ENCODE measurements at regions not wholly inside any gene's neighbourhood (a gene's known extent, or its start where the extent isn't known, plus 50 kb on each side); places are given as distances from the start of the nearest gene placed in this dataset.

GRCh38 chr1:229148041-229148671 is 122.8 kb upstream of the RAB4A start (continued):
- TF ChIP-seq E2F5 (CRISPR knock-in tag; conservative IDR thresholded peaks at IDR 0.05), result no peak
- TF ChIP-seq DR1 (CRISPR knock-in tag; IDR thresholded peaks at IDR 0.05), result peak; percentile 55; the same call in 1 of the 2 replicates
- TF ChIP-seq LCORL (IDR thresholded peaks at IDR 0.05), result no peak
- peak; percentile 91 for TF ChIP-seq LCORL (CRISPR knock-in tag; IDR thresholded peaks at IDR 0.05)
- no peak for TF ChIP-seq ZNF281 (CRISPR knock-in tag; IDR thresholded peaks at IDR 0.05; ENCODE audit: borderline replicate concordance)
- TF ChIP-seq ARID3A (IDR thresholded peaks at IDR 0.05; ENCODE audit: low read depth, low read length), result no peak
- TF ChIP-seq PHF5A (CRISPR knock-in tag; IDR thresholded peaks at IDR 0.05; ENCODE audit: low read depth, unreplicated experiment), result peak; percentile 30
- TF ChIP-seq ZC3H4 (CRISPR knock-in tag; IDR thresholded peaks at IDR 0.05; ENCODE audit: borderline replicate concordance), result no peak
- no peak for TF ChIP-seq ZSCAN22 (CRISPR knock-in tag; IDR thresholded peaks at IDR 0.05)
- no peak for TF ChIP-seq ZFP36 (IDR thresholded peaks at IDR 0.05; ENCODE audit: borderline replicate concordance, low read depth, low read length, partially characterized antibody)
- TF ChIP-seq PAXIP1 (CRISPR knock-in tag; conservative IDR thresholded peaks at IDR 0.05), result peak; percentile 92
- TF ChIP-seq MZF1 (CRISPR knock-in tag; IDR thresholded peaks at IDR 0.05; ENCODE audit: borderline replicate concordance), result no peak
- TF ChIP-seq RELA (CRISPR knock-in tag; IDR thresholded peaks at IDR 0.05), result no peak
- no peak for TF ChIP-seq PRMT3 (CRISPR knock-in tag; IDR thresholded peaks at IDR 0.05; ENCODE audit: borderline replicate concordance, low read depth)
- TF ChIP-seq JUND (CRISPR knock-in tag; IDR thresholded peaks at IDR 0.05), result no peak
- TF ChIP-seq HIC2 (CRISPR knock-in tag; IDR thresholded peaks at IDR 0.05; ENCODE audit: low read depth), result peak; percentile 93
- TF ChIP-seq ATF7 (IDR thresholded peaks at IDR 0.05), result no peak
- 0 out of 2 replicates have a peak, but pooled peaks have one; percentile 40 for TF ChIP-seq ATF7 (CRISPR knock-in tag; IDR thresholded peaks at IDR 0.05)

All from HepG2 (cell line).